ENCODE measurements at regions not wholly inside any gene's neighbourhood (a gene's known extent, or its start where the extent isn't known, plus 50 kb on each side); places are given as distances from the start of the nearest gene placed in this dataset.
A peak's percentile ranks its signal among the peaks of the same experiment; 100 is the strongest.

GRCh38 chr12:84361651-84362551 is 550.7 kb downstream of the SLC6A15 start:
- no peak for DNase-seq

GRCh38 chr12:84357314-84357713 is 555.3 kb downstream of the SLC6A15 start:
- DNase-seq: no peak

- DNase-seq: no peak
Observed at GRCh38 chr12:84356224-84356623, 556.4 kb downstream of the SLC6A15 start.

GRCh38 chr12:84355561-84355960 is 557.0 kb downstream of the SLC6A15 start:
- peak; percentile 45 for DNase-seq

- no peak for DNase-seq
Observed at GRCh38 chr12:84348582-84348981, 564.0 kb downstream of the SLC6A15 start.

- no peak for DNase-seq
Observed at GRCh38 chr12:84341467-84342193, 571.0 kb downstream of the SLC6A15 start.

GRCh38 chr12:84336231-84336630 is 576.4 kb downstream of the SLC6A15 start:
- no peak for DNase-seq

- no peak for DNase-seq
Observed at GRCh38 chr12:84329938-84330337, 582.7 kb downstream of the SLC6A15 start.

GRCh38 chr12:84315926-84316325 is 596.7 kb downstream of the SLC6A15 start:
- no peak for DNase-seq

- no peak for DNase-seq
Observed at GRCh38 chr12:84313323-84313675, 599.3 kb downstream of the SLC6A15 start.

GRCh38 chr12:84308211-84308610 is 604.4 kb downstream of the SLC6A15 start:
- no peak for DNase-seq

- DNase-seq: no peak
Observed at GRCh38 chr12:84305144-84305543, 607.5 kb downstream of the SLC6A15 start.

GRCh38 chr12:84294246-84294645 is 618.4 kb downstream of the SLC6A15 start:
- no peak for DNase-seq

- no peak for DNase-seq
Observed at GRCh38 chr12:84290168-84290567, 622.4 kb downstream of the SLC6A15 start.

- DNase-seq: no peak
Observed at GRCh38 chr12:84277986-84278385, 634.6 kb downstream of the SLC6A15 start.

- no peak for DNase-seq
Observed at GRCh38 chr12:84276215-84276614, 636.4 kb downstream of the SLC6A15 start.

GRCh38 chr12:84272324-84272723 is 640.3 kb downstream of the SLC6A15 start:
- DNase-seq: no peak

GRCh38 chr12:84270470-84271140 is 642.0 kb downstream of the SLC6A15 start:
- DNase-seq: no peak

- no peak for DNase-seq
Observed at GRCh38 chr12:84247931-84248330, 664.7 kb downstream of the SLC6A15 start.

GRCh38 chr12:84243686-84244085 is 668.9 kb downstream of the SLC6A15 start:
- no peak for DNase-seq

GRCh38 chr12:84222841-84223240 is 689.8 kb downstream of the SLC6A15 start:
- DNase-seq: no peak

- no peak for DNase-seq
Observed at GRCh38 chr12:84218406-84218805, 694.2 kb downstream of the SLC6A15 start.

GRCh38 chr12:84201976-84202375 is 710.6 kb downstream of the SLC6A15 start:
- DNase-seq: no peak
